ENCODE measurements at regions not wholly inside any gene's neighbourhood (a gene's known extent, or its start where the extent isn't known, plus 50 kb on each side); places are given as distances from the start of the nearest gene placed in this dataset.

DNA sequence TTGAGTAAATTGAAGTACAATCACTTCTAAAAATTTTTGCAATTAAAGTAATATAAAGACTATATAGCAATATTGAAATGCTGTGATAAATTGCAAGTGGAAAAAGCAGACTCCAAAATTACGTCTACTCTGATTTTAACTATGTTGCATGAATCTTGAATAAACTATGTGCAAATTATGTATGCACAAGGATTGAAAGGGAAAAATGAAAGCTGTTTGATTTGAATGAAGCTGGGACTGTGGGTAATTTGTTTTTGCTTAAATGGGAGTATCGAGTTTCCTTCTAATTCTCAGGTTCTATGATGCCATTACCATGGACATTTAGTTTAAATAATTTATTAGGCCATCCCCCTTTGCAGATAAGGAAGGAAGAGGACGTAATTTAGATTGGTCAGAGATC, 198.7 kb upstream of the MYLIP start:
- no peak overlapping the region for H3K27ac Mint-ChIP-seq (ENCODE audit: unreplicated experiment)
- BruUV-seq (replicated peaks), result no TSS peak
- H3K4me3 Mint-ChIP-seq (ENCODE audit: unreplicated experiment), result no peak overlapping the region
- ChIA-PET POLR2A (no interaction called here), CTCF (no interaction called here)
- Histone ChIP-seq H3K4me1 (no peaks in the 10 kb centered on the region), H3K9me3 (peaks cover 3% of the 10 kb centered on the region; the same call in 1 of the 2 replicates), H3K36me3 (ENCODE audit: control insufficient read depth, insufficient read depth, low read length) (no peaks in the 10 kb centered on the region), H3K27me3 (replicated peaks; ENCODE audit: control insufficient read depth, insufficient read depth, low read length) (no peaks in the 10 kb centered on the region), H3K4me3 (ENCODE audit: low read depth, low read length) (no peak overlapping the region)
- TF ChIP-seq, protein P1, sequence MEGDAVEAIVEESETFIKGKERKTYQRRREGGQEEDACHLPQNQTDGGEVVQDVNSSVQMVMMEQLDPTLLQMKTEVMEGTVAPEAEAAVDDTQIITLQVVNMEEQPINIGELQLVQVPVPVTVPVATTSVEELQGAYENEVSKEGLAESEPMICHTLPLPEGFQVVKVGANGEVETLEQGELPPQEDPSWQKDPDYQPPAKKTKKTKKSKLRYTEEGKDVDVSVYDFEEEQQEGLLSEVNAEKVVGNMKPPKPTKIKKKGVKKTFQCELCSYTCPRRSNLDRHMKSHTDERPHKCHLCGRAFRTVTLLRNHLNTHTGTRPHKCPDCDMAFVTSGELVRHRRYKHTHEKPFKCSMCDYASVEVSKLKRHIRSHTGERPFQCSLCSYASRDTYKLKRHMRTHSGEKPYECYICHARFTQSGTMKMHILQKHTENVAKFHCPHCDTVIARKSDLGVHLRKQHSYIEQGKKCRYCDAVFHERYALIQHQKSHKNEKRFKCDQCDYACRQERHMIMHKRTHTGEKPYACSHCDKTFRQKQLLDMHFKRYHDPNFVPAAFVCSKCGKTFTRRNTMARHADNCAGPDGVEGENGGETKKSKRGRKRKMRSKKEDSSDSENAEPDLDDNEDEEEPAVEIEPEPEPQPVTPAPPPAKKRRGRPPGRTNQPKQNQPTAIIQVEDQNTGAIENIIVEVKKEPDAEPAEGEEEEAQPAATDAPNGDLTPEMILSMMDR (IDR thresholded peaks at IDR 0.05; ENCODE audit: insufficient read depth in 1 of 2, low read depth in 1 of 2, low read length in 1 of 2, severe bottlenecking in 1 of 2, unreplicated experiment in 1 of 2), result no peak
- H3K4me1 Mint-ChIP-seq (ENCODE audit: low read depth, unreplicated experiment), result no peaks in the 10 kb centered on the region
- no peaks in the 10 kb centered on the region for H3K36me3 Mint-ChIP-seq (ENCODE audit: insufficient read depth, unreplicated experiment)
- H3K27me3 Mint-ChIP-seq (ENCODE audit: insufficient read depth, unreplicated experiment), result no peaks in the 10 kb centered on the region
- intact Hi-C loops (cut with micrococcal nuclease; ENCODE audit: unreplicated experiment), result no loop called here
- no peak for DNase-seq
- H3K9me3 Mint-ChIP-seq (ENCODE audit: unreplicated experiment), result peaks cover 33% of the 10 kb centered on the region

GRCh38 chr6:15929685-15930084, 199.2 kb upstream of the MYLIP start:
- intact Hi-C loops (cut with micrococcal nuclease; ENCODE audit: unreplicated experiment), result no loop called here
- no peaks in the 10 kb centered on the region for H3K27me3 Mint-ChIP-seq (ENCODE audit: insufficient read depth, unreplicated experiment)
- H3K27me3 ChIP-seq (replicated peaks; ENCODE audit: control insufficient read depth, insufficient read depth, low read length), result no peaks in the 10 kb centered on the region
- H3K27ac Mint-ChIP-seq (ENCODE audit: unreplicated experiment), result no peak overlapping the region
- DNase-seq, result no peak
- TF ChIP-seq, protein P1 (IDR thresholded peaks at IDR 0.05; ENCODE audit: insufficient read depth in 1 of 2, low read depth in 1 of 2, low read length in 1 of 2, severe bottlenecking in 1 of 2, unreplicated experiment in 1 of 2), result no peak
- no peaks in the 10 kb centered on the region for H3K4me1 Mint-ChIP-seq (ENCODE audit: low read depth, unreplicated experiment)
- no peak overlapping the region for H3K4me3 Mint-ChIP-seq (ENCODE audit: unreplicated experiment)
- no peak overlapping the region for H3K4me3 ChIP-seq (ENCODE audit: low read depth, low read length)
- ChIA-PET CTCF (no interaction called here), POLR2A (no interaction called here)
- no TSS peak for BruUV-seq (replicated peaks)
- H3K36me3 Mint-ChIP-seq (ENCODE audit: insufficient read depth, unreplicated experiment), result no peaks in the 10 kb centered on the region
- no peaks in the 10 kb centered on the region for H3K4me1 ChIP-seq
- H3K36me3 ChIP-seq (ENCODE audit: control insufficient read depth, insufficient read depth, low read length), result no peaks in the 10 kb centered on the region
- H3K9me3 ChIP-seq, result peaks cover 3% of the 10 kb centered on the region; the same call in 1 of the 2 replicates
- peaks cover 33% of the 10 kb centered on the region for H3K9me3 Mint-ChIP-seq (ENCODE audit: unreplicated experiment)

DNA sequence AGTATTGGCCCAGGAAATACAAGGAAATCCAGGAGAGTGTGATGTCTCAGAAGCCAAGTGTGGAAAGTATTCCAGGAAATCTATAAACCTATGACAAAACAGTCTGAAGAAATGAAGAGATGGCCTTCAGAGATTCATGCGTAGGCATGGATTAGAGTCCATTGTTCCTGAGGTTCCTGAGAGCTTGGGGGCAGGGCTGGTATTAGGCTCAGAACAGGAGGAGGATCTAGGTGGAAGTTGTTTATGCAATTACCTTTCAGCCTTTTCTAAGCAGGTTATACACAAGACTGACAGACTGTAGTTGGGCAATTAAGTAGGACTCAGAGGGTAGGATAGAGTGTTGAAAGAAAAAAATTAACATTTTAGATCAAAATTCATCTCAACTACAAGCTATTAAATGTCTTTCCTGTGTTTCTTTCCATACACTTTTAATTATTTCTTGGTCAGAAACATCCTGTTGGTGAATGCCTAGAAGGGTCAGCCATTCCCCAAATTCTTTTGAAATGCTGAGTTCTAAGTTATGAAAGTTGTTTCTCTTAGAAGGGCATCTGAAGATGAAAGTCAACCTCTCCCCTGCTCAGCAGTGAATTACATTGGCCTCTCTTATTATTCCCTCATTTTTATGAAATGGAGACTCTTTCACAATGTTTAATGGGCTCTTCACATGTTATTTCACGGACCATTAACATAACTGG, 201.2 kb upstream of the MYLIP start:
- intact Hi-C loops (cut with micrococcal nuclease; ENCODE audit: unreplicated experiment), result no loop called here
- H3K27me3 ChIP-seq (replicated peaks; ENCODE audit: control insufficient read depth, insufficient read depth, low read length), result no peaks in the 10 kb centered on the region
- Mint-ChIP-seq H3K4me3 (ENCODE audit: unreplicated experiment) (no peak overlapping the region), H3K27me3 (ENCODE audit: insufficient read depth, unreplicated experiment) (no peaks in the 10 kb centered on the region), H3K4me1 (ENCODE audit: low read depth, unreplicated experiment) (peaks cover 6% of the 10 kb centered on the region), H3K9me3 (ENCODE audit: unreplicated experiment) (peaks cover 33% of the 10 kb centered on the region), H3K36me3 (ENCODE audit: insufficient read depth, unreplicated experiment) (no peaks in the 10 kb centered on the region), H3K27ac (ENCODE audit: unreplicated experiment) (no peak overlapping the region)
- no peaks in the 10 kb centered on the region; the same call in 1 of the 2 replicates for H3K4me1 ChIP-seq
- BruUV-seq (replicated peaks), result no TSS peak
- peaks cover 3% of the 10 kb centered on the region; the same call in 1 of the 2 replicates for H3K9me3 ChIP-seq
- no peaks in the 10 kb centered on the region for H3K36me3 ChIP-seq (ENCODE audit: control insufficient read depth, insufficient read depth, low read length)
- no peak overlapping the region for H3K4me3 ChIP-seq (ENCODE audit: low read depth, low read length)
- POLR2A ChIA-PET, result no interaction called here
- CTCF ChIA-PET, result no interaction called here
- TF ChIP-seq, protein P1 (IDR thresholded peaks at IDR 0.05; ENCODE audit: insufficient read depth in 1 of 2, low read depth in 1 of 2, low read length in 1 of 2, severe bottlenecking in 1 of 2, unreplicated experiment in 1 of 2), result no peak
- DNase-seq, result no peak
